HUDEP-2 (cell line): ENCODE measurements at regions not wholly inside any gene's neighbourhood (a gene's known extent, or its start where the extent isn't known, plus 50 kb on each side); places are given as distances from the start of the nearest gene placed in this dataset.

Experiments used
- DNase-seq, 76 experiments: peaks; one replicate each; lab custom pipeline; 2025; ENCODE audit not compliant: unreplicated experiment in 76 of 76; lab: John Stamatoyannopoulos, UW

- no peak for DNase-seq
These were observed 55.3 kb upstream of the POM121L12 start for GRCh38 chr7:52980129-52980528.

GRCh38 chr7:52973126-52973525 lies 62.3 kb upstream of the POM121L12 start:
- no peak for DNase-seq

GRCh38 chr7:52962402-52963076 lies 72.9 kb upstream of the POM121L12 start:
- no peak for DNase-seq

- no peak for DNase-seq
These were observed 74.3 kb upstream of the POM121L12 start for GRCh38 chr7:52961084-52961483.

- DNase-seq: peak in 1 of 76 experiments; percentile 0
These were observed 75.4 kb upstream of the POM121L12 start for GRCh38 chr7:52959878-52960660.

GRCh38 chr7:52959336-52959735 lies 76.1 kb upstream of the POM121L12 start:
- no peak for DNase-seq

- DNase-seq: no peak
These were observed 76.8 kb upstream of the POM121L12 start for GRCh38 chr7:52958621-52959140.

- DNase-seq: no peak
These were observed 79.0 kb upstream of the POM121L12 start for GRCh38 chr7:52956379-52956915.

GRCh38 chr7:52955522-52955921 lies 79.9 kb upstream of the POM121L12 start:
- no peak for DNase-seq

- DNase-seq: no peak
These were observed 90.5 kb upstream of the POM121L12 start for GRCh38 chr7:52944921-52945320.

- DNase-seq: no peak
These were observed 95.0 kb upstream of the POM121L12 start for GRCh38 chr7:52940481-52940880.

- no peak for DNase-seq
These were observed 96.8 kb upstream of the POM121L12 start for GRCh38 chr7:52938455-52939133.

- peak in 14 of 76 experiments; percentile 1 to 70 (median 44) for DNase-seq
These were observed 98.7 kb upstream of the POM121L12 start for GRCh38 chr7:52936750-52937149.

- no peak for DNase-seq
These were observed 106.8 kb upstream of the POM121L12 start for GRCh38 chr7:52928591-52928990.

- no peak for DNase-seq
These were observed 110.1 kb upstream of the POM121L12 start for GRCh38 chr7:52925332-52925731.

- no peak for DNase-seq
These were observed 114.5 kb upstream of the POM121L12 start for GRCh38 chr7:52920977-52921376.

GRCh38 chr7:52917982-52918578 lies 117.4 kb upstream of the POM121L12 start:
- peak in 1 of 76 experiments; percentile 4 for DNase-seq

GRCh38 chr7:52911795-52912194 lies 123.6 kb upstream of the POM121L12 start:
- no peak for DNase-seq

GRCh38 chr7:52911326-52911725 lies 124.1 kb upstream of the POM121L12 start:
- DNase-seq: no peak

GRCh38 chr7:52909935-52910334 lies 125.5 kb upstream of the POM121L12 start:
- no peak for DNase-seq

- DNase-seq: no peak
These were observed 126.3 kb upstream of the POM121L12 start for GRCh38 chr7:52909131-52909530.
